Brain microvascular endothelial cell (primary cell): ENCODE measurements at regions not wholly inside any gene's neighbourhood (a gene's known extent, or its start where the extent isn't known, plus 50 kb on each side); places are given as distances from the start of the nearest gene placed in this dataset.

ENCODE experiments used
- DNase-seq: peaks from one replicate; pipeline ENCODE4 v3.0.0-alpha.2; 2020
- H3K27ac ChIP-seq: fragments of 250-450 bp; sonication (Bioruptor Pico); 2 replicates; pipeline ENCODE4 v1.5.1; 2020; ENCODE audit warnings: mild to moderate bottlenecking, moderate library complexity
- H3K27me3 ChIP-seq: fragments of 250-450 bp; sonication (Bioruptor Pico); replicated peaks from 2 replicates; pipeline ENCODE4 v1.5.1; 2020; ENCODE audit warnings: mild to moderate bottlenecking
- H3K36me3 ChIP-seq: fragments of 250-450 bp; sonication (Bioruptor Pico); replicated peaks from 2 replicates; pipeline ENCODE4 v1.5.1; 2020; ENCODE audit warnings: mild to moderate bottlenecking
- H3K4me3 ChIP-seq: 2 replicates; pipeline ENCODE4 v1.5.1; 2011; ENCODE audit warnings: low read depth, mild to moderate bottlenecking, control low read depth, low read length, moderate library complexity
- CTCF ChIP-seq: IDR thresholded peaks from 2 replicates; pipeline ENCODE4 v1.5.1; 2011; ENCODE audit warnings: low read depth, mild to moderate bottlenecking, moderate library complexity, low read length, control low read depth, inconsistent platforms; ENCODE audit errors: missing control alignments
- in situ Hi-C: cut with HindIII; loops from 2 replicates; pipeline ENCODE4 v1.10.0; 2017; ENCODE audit warnings: low sequenced_read_pairs, low pct_ligation_motif_present

- in situ Hi-C loops = no loop called here
- Histone ChIP-seq H3K27me3 (no peaks in the 10 kb centered on the region), H3K36me3 (no peaks in the 10 kb centered on the region), H3K27ac (no peak overlapping the region), H3K4me3 (no peak overlapping the region)
- no peak for DNase-seq
- no peak for TF ChIP-seq CTCF
These were observed 211.5 kb downstream of the KLF6 start for GRCh38 chr10:3573498-3573897.

- DNase-seq = no peak
- in situ Hi-C loops = no loop called here
These were observed 213.6 kb downstream of the KLF6 start for GRCh38 chr10:3571310-3571825.

GRCh38 chr10:3570855-3571266 is 214.1 kb downstream of the KLF6 start:
- in situ Hi-C loops = no loop called here
- Histone ChIP-seq H3K4me3 (no peak overlapping the region), H3K27ac (no peak overlapping the region), H3K27me3 (no peaks in the 10 kb centered on the region), H3K36me3 (no peaks in the 10 kb centered on the region)
- no peak for DNase-seq
- TF ChIP-seq CTCF = no peak

More at GRCh38 chr10:3571310-3571825, 213.6 kb downstream of the KLF6 start:
- Histone ChIP-seq H3K27me3 (no peaks in the 10 kb centered on the region), H3K36me3 (no peaks in the 10 kb centered on the region), H3K27ac (no peak overlapping the region), H3K4me3 (no peak overlapping the region)
- TF ChIP-seq CTCF = no peak

- in situ Hi-C loops = no loop called here
- Histone ChIP-seq H3K27me3 (no peaks in the 10 kb centered on the region), H3K36me3 (no peaks in the 10 kb centered on the region), H3K4me3 (no peak overlapping the region), H3K27ac (no peak overlapping the region)
- no peak for DNase-seq
- no peak for TF ChIP-seq CTCF
These were observed 214.8 kb downstream of the KLF6 start for GRCh38 chr10:3570131-3570729.

- Histone ChIP-seq H3K27me3 (no peaks in the 10 kb centered on the region), H3K27ac (no peak overlapping the region), H3K4me3 (no peak overlapping the region), H3K36me3 (no peaks in the 10 kb centered on the region)
- no peak for DNase-seq
- in situ Hi-C loops = no loop called here
- no peak for TF ChIP-seq CTCF
These were observed 216.0 kb downstream of the KLF6 start for GRCh38 chr10:3568983-3569382.

GRCh38 chr10:3568392-3568791 is 216.6 kb downstream of the KLF6 start:
- DNase-seq = no peak
- H3K4me3 ChIP-seq = no peak overlapping the region
- in situ Hi-C loops = no loop called here
- no peak overlapping the region for H3K27ac ChIP-seq
- TF ChIP-seq CTCF = no peak
- H3K27me3 ChIP-seq = no peaks in the 10 kb centered on the region
- no peaks in the 10 kb centered on the region for H3K36me3 ChIP-seq
